DOHH2 (cell line): ENCODE measurements at regions not wholly inside any gene's neighbourhood (a gene's known extent, or its start where the extent isn't known, plus 50 kb on each side); places are given as distances from the start of the nearest gene placed in this dataset.

Source experiments
- EZH2phosphoT487 ChIP-seq: fragments of 200-600 bp; sonication (generic); IDR thresholded peaks from 2 replicates; pipeline ENCODE4 v1.6.1; 2017; ENCODE audit warnings: borderline replicate concordance, mild to moderate bottlenecking, antibody characterized with exemption, low read length, moderate library complexity, mixed read lengths
- TF ChIP-seq, protein P1 (sequence below): fragments of 200-600 bp; sonication (generic); IDR thresholded peaks from one replicate; pipeline ENCODE4 v1.5.1; 2014; ENCODE audit warnings: antibody characterized with exemption, mild to moderate bottlenecking, low read depth, low read length; ENCODE audit not compliant: poor library complexity, severe bottlenecking

DNA sequence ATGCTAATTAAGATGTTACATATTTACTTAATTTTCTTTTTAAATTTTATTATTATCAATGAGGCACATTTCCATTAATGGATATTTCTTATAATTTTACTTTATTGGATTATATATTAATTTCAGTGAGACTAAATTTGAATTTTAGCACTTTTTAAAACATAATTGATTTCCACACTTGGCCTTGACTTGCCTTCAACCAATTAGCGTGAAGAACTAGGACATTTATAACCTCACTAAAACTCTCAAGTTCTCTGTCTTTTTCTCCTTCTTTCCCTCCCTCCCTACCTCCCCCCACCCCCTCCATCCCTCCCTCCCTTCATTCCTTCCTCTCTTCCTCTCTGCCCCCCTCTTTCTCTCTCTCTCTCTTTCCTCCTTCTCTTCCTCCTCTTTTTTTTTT, 1618.1 kb downstream of the C4orf33 start:
- TF ChIP-seq, protein P1, sequence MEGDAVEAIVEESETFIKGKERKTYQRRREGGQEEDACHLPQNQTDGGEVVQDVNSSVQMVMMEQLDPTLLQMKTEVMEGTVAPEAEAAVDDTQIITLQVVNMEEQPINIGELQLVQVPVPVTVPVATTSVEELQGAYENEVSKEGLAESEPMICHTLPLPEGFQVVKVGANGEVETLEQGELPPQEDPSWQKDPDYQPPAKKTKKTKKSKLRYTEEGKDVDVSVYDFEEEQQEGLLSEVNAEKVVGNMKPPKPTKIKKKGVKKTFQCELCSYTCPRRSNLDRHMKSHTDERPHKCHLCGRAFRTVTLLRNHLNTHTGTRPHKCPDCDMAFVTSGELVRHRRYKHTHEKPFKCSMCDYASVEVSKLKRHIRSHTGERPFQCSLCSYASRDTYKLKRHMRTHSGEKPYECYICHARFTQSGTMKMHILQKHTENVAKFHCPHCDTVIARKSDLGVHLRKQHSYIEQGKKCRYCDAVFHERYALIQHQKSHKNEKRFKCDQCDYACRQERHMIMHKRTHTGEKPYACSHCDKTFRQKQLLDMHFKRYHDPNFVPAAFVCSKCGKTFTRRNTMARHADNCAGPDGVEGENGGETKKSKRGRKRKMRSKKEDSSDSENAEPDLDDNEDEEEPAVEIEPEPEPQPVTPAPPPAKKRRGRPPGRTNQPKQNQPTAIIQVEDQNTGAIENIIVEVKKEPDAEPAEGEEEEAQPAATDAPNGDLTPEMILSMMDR, result no peak
- no peak for TF ChIP-seq EZH2phosphoT487
